Muscle layer of duodenum (tissue), 2 donors: ENCODE measurements at regions not wholly inside any gene's neighbourhood (a gene's known extent, or its start where the extent isn't known, plus 50 kb on each side); places are given as distances from the start of the nearest gene placed in this dataset.
A peak's percentile ranks its signal among the peaks of the same experiment; 100 is the strongest.
"Not testable (repeated sequence)": the region's sequence is repeated elsewhere in the genome, so short reads cannot be mapped to it uniquely, and the experiment has no call there.

ENCODE experiments used
- H3K27ac ChIP-seq: one replicate; pipeline ENCODE4 v1.7.0; 2013; ENCODE audit warnings: mild to moderate bottlenecking, low read length
- H3K27me3 ChIP-seq: one replicate; pipeline ENCODE4 v1.7.0; 2013; ENCODE audit warnings: low read depth, mild to moderate bottlenecking, control low read depth, low read length
- H3K36me3 ChIP-seq, 2 donors: one replicate each; pipeline ENCODE4 v1.7.0; 2013; ENCODE audit warnings: low read length in 2 of 2, control low read depth in 1 of 2, mild to moderate bottlenecking in 1 of 2; ENCODE audit not compliant: insufficient read depth in 2 of 2, control insufficient read depth in 1 of 2
- H3K4me1 ChIP-seq, 2 donors: one replicate each; pipeline ENCODE4 v1.7.0; 2013; ENCODE audit warnings: low read length in 2 of 2, mild to moderate bottlenecking in 2 of 2, control low read depth in 1 of 2, moderate library complexity in 1 of 2; ENCODE audit not compliant: insufficient read depth in 2 of 2, control insufficient read depth in 1 of 2
- H3K4me3 ChIP-seq, 2 donors: one replicate each; pipeline ENCODE4 v1.7.0; 2013; ENCODE audit warnings: low read length in 2 of 2, low read depth in 1 of 2, mild to moderate bottlenecking in 1 of 2
- H3K9me3 ChIP-seq, 2 donors: one replicate each; pipeline ENCODE4 v1.7.0; 2013; ENCODE audit warnings: low read length in 2 of 2, control low read depth in 1 of 2, mild to moderate bottlenecking in 1 of 2; ENCODE audit not compliant: control insufficient read depth in 1 of 2
- donor health status: healthy.

- Histone ChIP-seq H3K27ac (no peak overlapping the region), H3K4me1 (no peaks in the 10 kb centered on the region), H3K36me3 (no peaks in the 10 kb centered on the region), H3K27me3 (no peaks in the 10 kb centered on the region), H3K4me3 (no peak overlapping the region), H3K9me3 (no peaks in the 10 kb centered on the region)
These were observed 334.2 kb downstream of the NUP35 start for GRCh38 chr2:183458460-183458859.

- Histone ChIP-seq H3K36me3 (no peaks in the 10 kb centered on the region), H3K4me3 (no peak overlapping the region)
These were observed 335.2 kb downstream of the NUP35 start for GRCh38 chr2:183459466-183459865.

GRCh38 chr2:183463821-183464220, 339.6 kb downstream of the NUP35 start:
- Histone ChIP-seq H3K27ac (no peak overlapping the region), H3K36me3 (no peaks in the 10 kb centered on the region), H3K9me3 (no peaks in the 10 kb centered on the region), H3K27me3 (no peaks in the 10 kb centered on the region), H3K4me3 (no peak overlapping the region), H3K4me1 (no peaks in the 10 kb centered on the region)

More at GRCh38 chr2:183459466-183459865, 335.2 kb downstream of the NUP35 start:
- H3K27me3 ChIP-seq: no peaks in the 10 kb centered on the region
- H3K4me1 ChIP-seq: no peaks in the 10 kb centered on the region
- H3K27ac ChIP-seq: no peak overlapping the region
- H3K9me3 ChIP-seq: no peaks in the 10 kb centered on the region

GRCh38 chr2:183465048-183465447, 340.8 kb downstream of the NUP35 start:
- Histone ChIP-seq H3K27me3 (no peaks in the 10 kb centered on the region), H3K9me3 (peaks cover 0 to 7% of the 10 kb centered on the region in 2 donors), H3K36me3 (no peaks in the 10 kb centered on the region), H3K4me1 (no peaks in the 10 kb centered on the region), H3K4me3 (no peak overlapping the region), H3K27ac (no peak overlapping the region)

- Histone ChIP-seq H3K36me3 (no peaks in the 10 kb centered on the region), H3K4me1 (no peaks in the 10 kb centered on the region), H3K27me3 (no peaks in the 10 kb centered on the region), H3K27ac (no peak overlapping the region), H3K9me3 (peaks cover 0 to under 1% of the 10 kb centered on the region in 2 donors), H3K4me3 (no peak overlapping the region)
These were observed 350.9 kb downstream of the NUP35 start for GRCh38 chr2:183474912-183475695.

GRCh38 chr2:183476490-183476889, 352.2 kb downstream of the NUP35 start:
- no peaks in the 10 kb centered on the region for H3K9me3 ChIP-seq
- no peaks in the 10 kb centered on the region for H3K36me3 ChIP-seq
- H3K27ac ChIP-seq: no peak overlapping the region
- no peak overlapping the region for H3K4me3 ChIP-seq
- no peaks in the 10 kb centered on the region for H3K27me3 ChIP-seq
- no peaks in the 10 kb centered on the region for H3K4me1 ChIP-seq

- Histone ChIP-seq H3K27ac (no peak overlapping the region), H3K27me3 (no peaks in the 10 kb centered on the region), H3K4me1 (no peaks in the 10 kb centered on the region), H3K9me3 (no peaks in the 10 kb centered on the region), H3K36me3 (no peaks in the 10 kb centered on the region), H3K4me3 (no peak overlapping the region)
These were observed 353.1 kb downstream of the NUP35 start for GRCh38 chr2:183477296-183477695.

GRCh38 chr2:183478941-183479595, 354.8 kb downstream of the NUP35 start:
- H3K4me1 ChIP-seq, H3K27me3 ChIP-seq, H3K27ac ChIP-seq, H3K4me3 ChIP-seq, H3K36me3 ChIP-seq, H3K9me3 ChIP-seq: not testable (repeated sequence)

- Histone ChIP-seq H3K36me3 (no peaks in the 10 kb centered on the region), H3K4me1 (peaks cover 0 to 8% of the 10 kb centered on the region in 2 donors), H3K9me3 (no peaks in the 10 kb centered on the region), H3K27me3 (no peaks in the 10 kb centered on the region), H3K4me3 (no peak overlapping the region), H3K27ac (no peak overlapping the region)
These were observed 363.1 kb downstream of the NUP35 start for GRCh38 chr2:183487326-183487725.

GRCh38 chr2:183488421-183488820, 364.2 kb downstream of the NUP35 start:
- H3K27me3 ChIP-seq: no peaks in the 10 kb centered on the region
- peaks cover 0 to 8% of the 10 kb centered on the region in 2 donors for H3K4me1 ChIP-seq
- H3K27ac ChIP-seq: no peak overlapping the region
- H3K36me3 ChIP-seq: no peaks in the 10 kb centered on the region
- no peak overlapping the region for H3K4me3 ChIP-seq
- H3K9me3 ChIP-seq: no peaks in the 10 kb centered on the region

- no peak overlapping the region for H3K27ac ChIP-seq
- H3K4me1 ChIP-seq: peaks cover 0 to 8% of the 10 kb centered on the region in 2 donors
These were observed 366.2 kb downstream of the NUP35 start for GRCh38 chr2:183490489-183490888.

More at GRCh38 chr2:183490489-183490888, 366.2 kb downstream of the NUP35 start:
- Histone ChIP-seq H3K36me3 (no peaks in the 10 kb centered on the region), H3K4me3 (peak overlapping the region in 1 of 2 donors; percentile 26), H3K9me3 (no peaks in the 10 kb centered on the region), H3K27me3 (no peaks in the 10 kb centered on the region)
